ENCODE measurements at regions not wholly inside any gene's neighbourhood (a gene's known extent, or its start where the extent isn't known, plus 50 kb on each side); places are given as distances from the start of the nearest gene placed in this dataset.

DNA sequence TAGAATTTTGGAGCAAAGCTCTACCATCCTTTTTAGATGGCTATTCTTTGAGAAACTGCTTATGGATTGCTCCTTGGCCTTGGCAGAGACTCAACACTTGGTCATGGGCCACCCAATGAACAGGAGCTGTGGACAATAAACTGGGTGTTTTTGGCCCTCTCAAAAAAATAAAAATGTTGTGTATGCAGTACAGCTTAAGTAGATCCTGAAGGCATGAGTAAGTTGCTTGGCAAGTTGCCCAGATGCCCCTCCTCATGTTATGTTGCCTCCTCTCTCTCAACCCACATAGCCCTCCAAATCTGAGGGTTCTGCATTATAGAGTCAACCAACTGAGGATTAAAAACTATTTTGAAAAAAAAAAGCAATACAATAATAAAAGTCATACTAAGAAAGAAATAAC lies 124.9 kb downstream of the ATP23 start:
- TF ChIP-seq, protein P1, sequence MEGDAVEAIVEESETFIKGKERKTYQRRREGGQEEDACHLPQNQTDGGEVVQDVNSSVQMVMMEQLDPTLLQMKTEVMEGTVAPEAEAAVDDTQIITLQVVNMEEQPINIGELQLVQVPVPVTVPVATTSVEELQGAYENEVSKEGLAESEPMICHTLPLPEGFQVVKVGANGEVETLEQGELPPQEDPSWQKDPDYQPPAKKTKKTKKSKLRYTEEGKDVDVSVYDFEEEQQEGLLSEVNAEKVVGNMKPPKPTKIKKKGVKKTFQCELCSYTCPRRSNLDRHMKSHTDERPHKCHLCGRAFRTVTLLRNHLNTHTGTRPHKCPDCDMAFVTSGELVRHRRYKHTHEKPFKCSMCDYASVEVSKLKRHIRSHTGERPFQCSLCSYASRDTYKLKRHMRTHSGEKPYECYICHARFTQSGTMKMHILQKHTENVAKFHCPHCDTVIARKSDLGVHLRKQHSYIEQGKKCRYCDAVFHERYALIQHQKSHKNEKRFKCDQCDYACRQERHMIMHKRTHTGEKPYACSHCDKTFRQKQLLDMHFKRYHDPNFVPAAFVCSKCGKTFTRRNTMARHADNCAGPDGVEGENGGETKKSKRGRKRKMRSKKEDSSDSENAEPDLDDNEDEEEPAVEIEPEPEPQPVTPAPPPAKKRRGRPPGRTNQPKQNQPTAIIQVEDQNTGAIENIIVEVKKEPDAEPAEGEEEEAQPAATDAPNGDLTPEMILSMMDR (conservative IDR thresholded peaks at IDR 0.05) = no peak
- no peak for TF ChIP-seq ZFX (IDR thresholded peaks at IDR 0.05)

All from C4-2B (cell line).